NCI-H748 treated with DMSO at 0.1 percent for 48 hours (cell line): ENCODE measurements at regions not wholly inside any gene's neighbourhood (a gene's known extent, or its start where the extent isn't known, plus 50 kb on each side); places are given as distances from the start of the nearest gene placed in this dataset.

ENCODE experiments used
- DNase-seq: peaks from one replicate; lab custom pipeline; 2025; lab: John Stamatoyannopoulos, UW

DNA sequence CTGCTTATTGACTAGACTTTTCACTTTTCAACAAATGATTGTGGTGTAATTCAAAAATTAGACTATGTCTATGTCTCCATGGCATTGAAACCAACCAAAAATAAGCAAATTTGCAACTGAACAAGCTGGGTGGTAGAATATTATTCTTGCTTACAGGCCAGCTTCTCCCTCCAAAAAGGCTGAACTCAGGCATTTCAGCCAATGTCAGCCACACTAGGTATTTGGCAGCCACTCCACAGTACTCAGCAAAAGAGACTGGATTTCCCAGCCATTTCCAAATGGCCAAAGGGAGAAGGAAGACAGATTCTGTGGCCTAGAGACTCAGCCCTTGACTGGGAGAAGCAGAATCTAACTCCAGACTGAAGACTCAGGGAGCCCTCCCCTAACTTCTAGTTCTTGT is 121.8 kb upstream of the IRX5 start:
- no peak for DNase-seq

DNA sequence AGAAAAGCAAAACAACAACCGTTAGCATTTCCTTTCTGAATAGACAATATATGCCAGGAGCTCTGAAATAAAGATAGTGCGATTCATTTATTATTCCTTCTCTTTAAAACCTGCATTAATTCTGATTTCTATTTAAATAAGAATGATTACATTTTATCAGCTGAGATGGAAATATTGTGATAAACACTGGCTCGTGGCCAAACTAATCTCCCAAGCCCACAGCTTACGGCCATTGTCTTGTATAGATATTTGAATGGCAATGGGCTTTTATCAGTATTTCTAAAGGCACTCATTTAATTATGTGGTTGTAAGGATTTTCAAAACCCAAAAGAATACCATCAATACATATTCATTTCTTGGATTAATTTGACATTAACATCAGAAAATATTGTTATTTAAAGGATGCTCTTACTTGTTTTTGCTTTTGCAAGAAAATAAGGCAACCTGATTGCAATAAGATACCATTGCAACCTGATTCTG is 123.7 kb upstream of the IRX5 start:
- no peak for DNase-seq

DNA sequence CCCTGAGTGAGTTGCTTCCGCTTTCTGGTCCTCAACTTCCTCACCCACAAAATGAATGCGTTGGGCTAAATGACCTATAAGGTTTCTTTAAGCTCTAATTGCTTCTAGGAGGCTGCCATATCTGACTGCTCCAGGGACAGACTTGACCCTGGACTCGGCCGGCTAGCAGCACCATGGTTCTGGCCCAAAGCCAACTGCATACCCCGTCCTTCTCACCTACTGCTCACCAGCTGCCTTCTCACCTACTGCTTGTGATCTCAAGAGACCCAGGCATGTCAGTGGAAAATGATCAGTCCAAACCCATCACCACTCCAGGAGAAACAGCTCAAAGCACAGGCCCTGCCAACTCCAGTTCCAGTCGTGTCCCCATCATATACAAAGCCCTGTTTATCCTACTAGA is 124.3 kb upstream of the IRX5 start:
- DNase-seq, result no peak

DNA sequence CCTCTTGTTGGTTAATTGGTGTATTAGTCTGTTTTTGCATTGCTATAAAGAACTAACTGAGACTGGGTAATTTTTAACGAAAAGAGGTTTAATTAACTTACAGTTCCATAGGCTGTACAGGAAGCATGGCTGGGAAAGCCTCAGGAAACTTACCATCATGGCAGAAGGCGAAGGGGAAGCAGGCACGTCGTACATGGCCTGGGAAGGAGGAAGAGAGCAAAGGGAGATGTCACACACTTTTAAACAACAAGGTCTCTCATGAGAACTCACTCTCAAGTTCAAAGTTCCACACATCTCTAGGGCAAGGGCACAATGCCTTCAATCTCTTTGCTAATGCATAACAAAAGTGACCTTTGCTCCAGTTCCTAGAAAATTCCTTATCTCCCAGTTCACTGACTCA is 125.0 kb upstream of the IRX5 start:
- DNase-seq, result no peak

DNA sequence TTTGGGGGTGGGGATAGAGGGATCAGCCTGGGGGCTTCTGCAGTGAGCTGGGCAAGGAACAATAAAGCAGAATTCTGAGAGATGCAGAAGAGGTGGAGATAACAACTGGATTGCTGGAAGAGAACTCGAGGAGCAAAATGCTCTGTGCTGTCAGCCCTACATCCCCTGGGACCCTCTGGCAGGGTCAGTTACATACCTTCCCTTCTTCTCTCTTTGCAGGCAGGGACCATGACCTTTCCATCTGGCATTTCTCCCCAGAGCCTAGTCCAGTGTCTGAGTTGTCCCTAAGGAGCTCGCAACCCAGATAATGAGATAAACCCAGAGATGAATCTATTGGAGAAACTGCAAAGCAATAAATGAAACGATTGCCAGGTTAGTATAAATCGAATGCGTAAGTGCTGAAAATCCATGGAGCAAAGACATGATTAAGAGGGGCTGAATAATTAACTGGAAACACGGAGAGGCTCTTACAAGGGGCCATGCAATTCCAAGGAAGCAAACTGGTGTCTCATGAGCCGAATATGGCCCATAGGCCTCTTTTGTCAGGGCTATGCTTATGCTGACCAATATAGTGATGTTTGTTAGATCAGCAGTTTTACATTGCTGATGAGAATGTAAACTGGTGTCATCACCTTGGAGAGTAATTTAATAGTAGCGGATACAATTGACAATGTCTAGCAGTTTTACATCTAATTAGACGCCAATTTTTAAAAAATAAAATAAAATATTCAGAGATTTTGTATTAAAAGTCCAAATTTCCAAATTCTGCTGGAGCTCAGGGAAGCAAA is 129.4 kb upstream of the IRX5 start:
- no peak for DNase-seq

DNA sequence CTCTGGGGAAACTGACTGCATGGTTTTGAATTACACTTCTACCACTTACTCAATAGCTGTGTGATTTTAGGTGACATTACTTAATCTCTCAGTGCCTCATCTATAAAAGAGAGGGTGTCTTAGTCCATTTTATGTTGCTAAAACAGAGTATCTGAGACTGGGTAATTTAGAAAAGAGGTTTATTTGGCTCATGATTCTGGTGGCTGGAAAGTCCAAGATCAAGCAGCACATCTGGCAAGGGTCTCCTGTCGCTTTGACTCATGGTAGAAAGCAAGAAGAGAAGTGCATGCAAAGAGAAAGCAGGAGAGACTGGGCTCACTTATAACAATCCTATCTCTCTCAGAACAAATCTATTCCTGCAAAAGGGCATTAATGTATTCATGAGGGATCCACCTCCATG is 132.4 kb upstream of the IRX5 start:
- no peak for DNase-seq

DNA sequence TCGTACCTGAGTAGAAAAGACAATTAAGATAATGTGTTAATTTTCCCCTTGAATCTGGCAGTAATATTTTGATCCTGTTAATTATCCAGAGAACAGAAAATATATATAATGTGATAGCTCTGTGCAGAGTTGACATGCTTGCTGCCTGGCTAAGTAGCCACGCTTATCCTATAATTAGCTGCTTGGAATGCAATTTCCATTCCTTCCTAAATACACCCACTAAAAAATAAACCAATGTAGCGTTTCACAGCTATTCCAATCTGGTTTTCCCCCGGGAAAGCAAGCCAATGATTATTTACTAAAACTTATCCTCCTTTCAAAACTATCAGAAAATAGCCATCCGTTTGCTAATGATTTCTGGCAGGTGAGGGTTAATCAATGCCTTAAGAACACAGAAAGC is 134.5 kb upstream of the IRX5 start:
- no peak for DNase-seq

DNA sequence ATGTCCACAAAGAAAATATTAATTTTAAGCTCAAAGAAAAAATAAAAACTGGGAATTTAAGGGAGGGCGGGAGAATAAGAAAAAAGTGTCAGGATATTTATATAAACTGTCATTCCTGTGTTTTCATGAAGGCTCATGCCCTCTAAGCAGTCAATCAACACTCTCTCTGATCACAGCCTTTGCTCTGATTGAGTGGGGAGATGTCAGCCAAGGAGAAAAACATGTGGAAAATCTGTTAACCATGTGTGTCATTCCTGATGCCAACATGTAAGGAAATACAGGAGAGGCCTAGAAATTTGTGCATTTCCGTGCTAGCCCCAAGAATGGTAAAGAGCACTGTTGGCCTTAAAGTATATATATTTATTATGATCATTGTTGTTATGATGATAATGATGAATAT is 137.9 kb upstream of the IRX5 start:
- no peak for DNase-seq

DNA sequence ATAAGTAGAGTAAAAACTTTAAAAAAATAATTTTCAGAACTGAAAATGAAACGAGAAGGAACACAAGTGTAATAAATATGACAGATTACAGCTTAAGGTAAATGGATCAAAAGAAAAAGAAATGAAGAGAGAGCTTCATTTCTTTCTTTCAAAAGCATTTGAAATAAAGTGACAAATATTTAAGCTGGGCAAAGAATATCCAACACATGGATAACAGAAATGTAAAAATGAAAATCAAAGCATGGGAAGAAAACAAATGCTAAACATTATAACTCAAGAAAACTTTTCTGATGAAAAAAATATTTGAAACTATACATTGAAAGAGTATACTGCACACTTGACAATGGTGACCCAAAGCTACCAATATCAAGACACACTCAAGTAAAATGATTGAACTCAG is 143.6 kb upstream of the IRX5 start:
- no peak for DNase-seq

DNA sequence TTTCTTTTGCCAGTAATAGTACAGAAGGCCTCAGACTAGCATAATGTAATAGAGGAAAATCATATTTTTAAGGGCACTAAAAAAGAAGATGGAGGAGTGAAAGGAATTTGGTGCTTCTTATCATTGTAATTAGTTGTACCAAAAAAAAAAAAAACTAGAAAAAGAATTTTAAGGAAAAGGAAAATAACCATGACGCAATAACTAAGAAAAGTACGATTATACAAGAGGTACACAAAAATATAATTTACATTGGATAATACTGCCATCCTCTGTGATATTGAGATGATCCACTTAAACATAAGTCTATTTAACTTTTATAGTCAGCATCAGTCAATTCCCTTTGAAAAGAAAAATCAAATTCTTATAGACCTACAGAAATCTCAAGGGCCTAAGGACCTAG is 146.7 kb upstream of the IRX5 start:
- DNase-seq, result no peak

DNA sequence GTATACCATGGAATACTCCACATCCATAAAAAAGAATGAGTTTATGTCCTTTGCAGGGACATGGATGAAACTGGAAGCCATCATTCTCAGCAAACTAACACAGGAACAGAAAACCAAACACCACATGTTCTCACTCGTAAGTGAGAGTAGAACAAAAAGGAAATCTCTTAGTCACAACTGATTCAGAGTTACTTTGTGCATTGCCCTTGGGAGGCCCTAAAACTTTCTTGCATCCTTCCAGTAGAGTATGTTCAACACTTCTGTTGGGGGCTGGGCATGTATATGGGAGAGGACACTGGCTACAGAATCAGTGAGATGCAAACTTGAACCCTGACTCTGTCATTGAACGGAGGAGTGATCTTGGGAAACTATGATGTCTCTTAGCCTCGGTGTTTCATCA is 147.4 kb upstream of the IRX5 start:
- DNase-seq, result no peak

DNA sequence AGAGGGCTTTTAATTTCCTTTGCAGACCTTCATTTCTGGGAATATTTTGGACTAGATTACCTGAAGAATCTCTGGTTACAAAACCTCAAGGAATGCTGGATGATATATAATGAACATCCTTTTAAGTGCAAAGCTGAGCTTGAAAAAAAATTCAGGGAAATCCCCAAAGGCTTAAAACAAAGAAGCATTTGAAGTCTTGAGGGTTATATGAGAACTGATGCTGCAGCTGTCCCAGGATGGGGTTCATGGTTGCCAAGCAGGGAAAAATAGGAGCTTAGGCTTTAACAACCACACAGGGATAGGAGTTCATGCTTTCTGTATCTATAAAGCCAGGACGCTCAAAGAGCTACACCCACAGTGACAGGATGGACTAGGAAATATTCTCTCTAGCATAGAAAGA is 150.4 kb upstream of the IRX5 start:
- no peak for DNase-seq

DNA sequence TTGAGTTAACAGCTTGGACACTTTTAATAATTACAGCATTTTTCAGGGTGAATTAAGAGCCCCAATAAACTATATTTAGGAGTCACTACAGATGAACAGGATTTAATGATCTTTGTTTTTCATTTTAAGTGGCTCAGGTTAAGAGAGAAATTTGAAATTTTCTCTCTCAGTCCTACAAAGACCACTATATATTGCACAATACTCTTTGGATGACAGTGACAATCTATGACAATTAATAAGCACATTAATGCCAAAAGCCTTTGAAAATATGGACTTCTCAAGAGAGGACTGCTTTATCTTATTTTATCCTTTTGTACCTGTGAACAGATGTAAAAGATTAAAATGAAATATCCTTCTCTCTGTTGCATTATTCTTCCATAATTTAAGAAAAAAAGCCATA is 151.1 kb upstream of the IRX5 start:
- DNase-seq, result no peak

DNA sequence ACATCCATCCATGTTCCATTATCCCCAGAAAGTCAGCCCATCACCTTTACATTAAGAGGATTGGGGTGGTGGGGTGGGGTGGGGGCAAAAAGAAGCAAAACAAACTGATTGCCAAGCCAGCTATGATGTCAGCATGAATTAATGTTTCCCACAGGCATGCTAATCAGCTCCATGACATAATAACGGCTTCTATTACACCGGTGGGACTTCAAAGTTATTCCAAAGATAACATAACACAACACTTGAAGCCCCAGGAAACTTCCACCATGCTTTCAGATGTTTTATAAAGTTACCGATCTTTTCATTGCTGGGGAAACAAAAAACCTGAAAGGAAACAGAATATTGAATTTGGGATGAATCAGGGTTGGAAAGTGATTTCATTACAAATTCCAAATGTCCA is 155.9 kb upstream of the IRX5 start:
- DNase-seq, result no peak

DNA sequence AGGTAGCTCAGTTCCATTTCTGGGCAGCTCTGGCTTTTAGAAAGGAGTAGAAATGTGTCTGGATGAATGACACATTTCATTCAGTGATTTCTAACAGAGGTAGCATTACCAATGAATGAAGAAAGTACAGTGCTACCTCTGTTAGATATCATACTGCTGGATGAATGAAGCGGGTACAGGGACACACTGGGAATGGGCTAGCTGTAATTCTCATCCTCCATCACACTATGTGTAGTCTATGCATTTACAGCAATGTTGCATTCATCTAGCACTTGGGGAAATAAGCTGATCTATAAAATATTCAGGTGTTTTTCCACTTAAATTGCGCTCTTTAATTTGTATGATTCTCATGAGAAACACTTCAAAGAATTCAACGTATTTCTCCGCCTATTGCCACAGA is 158.3 kb upstream of the IRX5 start:
- DNase-seq, result no peak

DNA sequence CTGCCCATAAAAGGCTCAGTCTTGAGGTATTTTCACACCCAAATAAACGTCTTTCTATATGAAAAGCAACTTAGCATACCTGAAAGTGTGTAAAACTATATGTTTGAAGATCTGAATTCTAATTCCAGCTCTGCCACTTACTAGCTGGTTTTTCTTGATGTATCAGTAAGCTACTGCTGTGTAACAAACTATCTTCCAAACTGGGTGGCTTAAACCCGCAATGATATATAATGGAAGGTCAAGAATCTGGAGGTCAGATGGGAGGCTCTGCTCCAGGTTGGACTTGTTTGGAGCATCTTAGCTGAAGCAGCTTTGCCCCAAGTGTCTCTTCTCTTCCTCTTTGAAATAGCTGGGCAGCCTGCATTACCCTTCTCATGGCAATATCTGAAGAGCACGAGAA is 164.3 kb upstream of the IRX5 start:
- DNase-seq, result no peak

DNA sequence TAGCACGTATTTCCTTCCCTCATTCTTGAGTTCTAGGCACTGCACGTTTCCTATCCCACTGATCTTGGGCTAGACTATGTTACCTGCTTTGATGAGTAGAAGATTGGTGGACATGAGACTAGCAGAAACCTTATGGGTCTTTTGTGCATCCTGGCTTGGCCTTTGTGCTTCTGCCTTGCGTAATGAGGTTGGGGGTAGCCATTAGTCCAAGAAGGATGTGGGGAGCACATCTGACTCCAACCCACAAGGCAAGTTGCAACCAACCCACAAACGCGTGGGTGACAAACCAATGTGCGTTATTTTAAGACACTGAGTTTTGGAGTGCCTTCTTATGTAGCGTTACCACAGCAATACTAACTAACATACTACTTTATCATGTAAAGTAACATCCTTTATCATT is 180.4 kb upstream of the IRX5 start:
- no peak for DNase-seq

DNA sequence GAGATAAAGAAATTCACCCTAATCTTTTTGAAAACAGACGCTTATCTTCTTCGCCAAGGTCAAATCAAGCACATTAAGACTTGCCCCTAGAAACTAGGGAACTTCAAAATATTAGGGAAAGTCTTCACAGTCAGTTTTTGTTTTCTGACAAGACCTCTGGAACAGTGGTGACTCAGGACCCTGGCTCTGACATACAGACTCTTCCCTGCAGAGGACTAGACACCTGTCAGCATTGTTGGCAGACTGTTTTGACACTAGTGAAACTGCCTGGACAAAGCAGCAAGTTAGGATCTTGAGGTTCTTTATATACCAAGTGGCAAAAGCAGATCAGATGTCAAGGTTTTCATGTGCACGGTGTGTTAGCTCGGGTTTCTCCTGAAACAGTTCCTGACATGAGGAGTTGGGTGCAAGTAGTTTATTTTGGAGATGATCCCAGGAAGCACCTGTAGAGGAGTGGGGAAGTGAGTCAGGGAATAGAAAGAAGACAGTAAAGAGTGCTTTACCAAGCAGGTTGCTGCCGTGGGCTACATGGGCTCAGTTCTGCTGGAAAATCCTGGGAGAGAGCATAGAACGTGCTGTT is 182.0 kb upstream of the IRX5 start:
- DNase-seq, result no peak

DNA sequence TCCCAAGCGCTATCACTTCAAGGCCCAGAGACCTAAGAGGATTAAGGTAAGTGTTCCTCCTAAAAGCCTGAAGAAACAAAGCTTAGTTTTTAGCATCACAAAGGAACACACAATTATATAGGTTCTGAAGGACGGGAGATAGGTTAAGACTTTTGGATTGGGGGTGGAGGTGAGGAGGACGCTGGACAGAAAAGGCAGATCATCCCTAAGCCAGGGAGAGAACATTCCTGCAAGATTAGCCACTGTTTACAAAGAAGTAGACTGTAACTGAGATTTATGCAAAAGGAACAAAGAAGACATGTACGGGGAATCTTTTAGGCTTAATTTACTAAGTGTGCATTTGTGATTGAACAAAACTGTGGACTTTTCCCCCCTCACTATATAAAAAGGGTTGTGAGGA is 184.1 kb upstream of the IRX5 start:
- DNase-seq, result no peak

DNA sequence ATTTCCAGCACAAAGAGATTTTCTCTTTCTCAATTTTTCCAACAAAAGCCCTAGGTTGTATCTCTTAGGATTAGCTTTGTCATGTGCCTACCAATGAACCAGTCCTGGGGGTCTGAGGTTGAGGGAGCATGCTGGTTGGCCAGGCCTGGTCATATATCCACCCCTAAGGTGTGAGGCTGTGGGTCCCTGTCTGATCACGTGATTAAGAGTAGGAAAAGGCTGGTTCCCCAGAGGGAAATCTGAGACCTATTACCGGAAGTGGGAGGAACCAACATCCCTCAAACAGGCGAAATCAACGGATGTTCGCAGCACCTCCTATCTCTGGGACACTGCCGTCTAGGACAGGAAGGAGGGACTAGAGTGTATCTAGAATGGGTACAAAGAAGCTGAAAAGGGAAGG is 185.7 kb upstream of the IRX5 start:
- DNase-seq, result no peak

DNA sequence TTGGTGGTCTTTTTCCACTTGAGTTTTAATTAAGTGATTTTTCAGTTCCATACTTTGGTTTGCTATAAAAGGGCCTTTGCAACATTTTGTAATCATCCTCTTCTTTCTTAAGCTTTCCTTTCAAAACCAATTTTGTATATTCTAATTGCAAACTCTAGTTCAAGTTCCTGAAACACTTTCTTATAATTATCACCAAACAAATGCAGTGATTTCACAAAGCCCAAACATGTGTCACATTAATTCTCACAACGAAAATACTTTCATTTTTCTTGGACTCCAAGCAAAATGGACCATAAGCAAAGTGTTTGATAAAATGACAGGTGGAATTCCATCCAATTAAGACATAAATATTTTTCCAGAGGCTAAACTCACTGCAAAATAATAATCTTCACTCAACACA is 188.2 kb upstream of the IRX5 start:
- DNase-seq, result no peak

DNA sequence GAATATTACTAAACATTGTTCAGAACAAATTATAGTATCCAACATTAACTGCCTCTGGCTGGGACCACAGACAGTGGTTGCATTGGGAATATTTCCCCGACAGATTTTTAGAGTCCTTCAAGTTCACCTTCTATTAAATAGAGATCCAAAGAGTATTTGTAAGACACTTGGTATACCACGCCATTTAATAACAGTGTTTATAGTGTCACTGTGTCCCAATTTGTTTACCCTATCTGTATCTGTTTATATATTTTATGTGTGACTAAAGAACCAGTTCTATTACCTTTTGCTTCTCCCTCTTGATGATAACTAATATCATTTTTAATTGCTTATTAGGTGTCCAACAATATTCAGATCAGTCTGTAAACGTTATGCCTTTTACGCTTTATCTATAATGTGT is 191.3 kb upstream of the IRX5 start:
- DNase-seq, result no peak

DNA sequence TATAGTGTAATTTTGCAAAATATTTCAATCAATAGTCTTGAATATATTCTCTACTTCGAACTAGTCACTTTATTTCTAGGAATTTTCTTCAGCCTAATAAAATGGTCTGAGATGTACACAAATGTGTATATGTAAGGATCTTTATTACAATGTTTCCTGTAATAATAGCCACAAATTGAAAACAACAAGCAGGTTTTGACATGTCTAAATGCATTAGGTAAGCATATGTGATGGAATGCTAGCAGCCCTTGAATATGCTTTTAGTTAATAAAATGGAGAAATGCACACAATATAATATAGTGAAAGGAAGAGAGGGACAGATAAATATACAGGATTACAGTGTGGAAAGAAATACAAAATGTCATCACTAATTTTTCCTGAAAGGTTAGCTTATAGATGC is 196.5 kb upstream of the IRX5 start:
- no peak for DNase-seq

DNA sequence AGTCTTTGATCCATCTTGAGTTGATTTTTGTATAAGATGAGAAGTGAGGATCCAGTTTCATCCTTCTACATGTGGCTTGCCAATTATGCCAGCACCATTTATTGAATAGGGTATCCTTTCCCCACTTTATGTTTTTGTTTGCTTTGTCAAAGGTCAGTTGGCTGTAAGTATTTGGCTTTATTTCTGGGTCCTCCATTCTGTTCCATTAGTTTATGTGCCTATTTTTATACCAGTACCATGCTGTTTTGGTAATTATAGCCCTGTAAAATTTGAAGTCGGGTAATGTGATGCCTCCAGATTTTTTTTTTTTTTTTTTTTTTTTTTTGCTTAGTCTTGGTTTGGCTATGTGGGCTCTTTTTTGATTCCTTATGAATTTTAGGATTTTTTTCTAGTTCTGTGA is 203.0 kb upstream of the IRX5 start:
- DNase-seq, result peak; percentile 81
